H1 (cell line): ENCODE measurements at regions not wholly inside any gene's neighbourhood (a gene's known extent, or its start where the extent isn't known, plus 50 kb on each side); places are given as distances from the start of the nearest gene placed in this dataset.

Experiments
- CHD1 ChIP-seq: IDR thresholded peaks from 2 replicates; pipeline ENCODE4 v1.6.1; 2012; ENCODE audit warnings: low read depth, low read length, improper control_type of control experiment
- CREB1 ChIP-seq: IDR thresholded peaks from 2 replicates; pipeline ENCODE4 v1.6.1; 2012; ENCODE audit warnings: inconsistent platforms
- POLR2A ChIP-seq, 2 experiments: IDR thresholded peaks; 1 replicate in 1 of 2; 2 replicates in 1 of 2; pipeline ENCODE4 v1.6.1; 2011; ENCODE audit warnings: low read depth in 2 of 2, low read length in 2 of 2, mild to moderate bottlenecking in 2 of 2; ENCODE audit errors: control extremely low read depth in 1 of 2
- POLR2AphosphoS5 ChIP-seq: IDR thresholded peaks from 2 replicates; pipeline ENCODE4 v1.6.1; 2011; ENCODE audit warnings: low read depth, low read length
- RAD21 ChIP-seq, 2 experiments: IDR thresholded peaks in 1 of 2; conservative IDR thresholded peaks in 1 of 2; 2 replicates each; pipeline ENCODE4 v1.6.1; 2011; ENCODE audit warnings: low read depth in 2 of 2, low read length in 2 of 2, improper control_type of control experiment in 1 of 2, inconsistent platforms in 1 of 2, mild to moderate bottlenecking in 1 of 2, moderate library complexity in 1 of 2
- RFX5 ChIP-seq: IDR thresholded peaks from 2 replicates; pipeline ENCODE4 v1.6.1; 2011; ENCODE audit warnings: low read depth, low read length, improper control_type of control experiment, borderline replicate concordance
- SIN3A ChIP-seq, 2 experiments: IDR thresholded peaks in 1 of 2; conservative IDR thresholded peaks in 1 of 2; 2 replicates each; pipeline ENCODE4 v1.6.1; 2011 to 2012; ENCODE audit warnings: low read length in 2 of 2, improper control_type of control experiment in 1 of 2, low read depth in 1 of 2, mild to moderate bottlenecking in 1 of 2
- TF ChIP-seq, protein P1 (sequence below), 3 experiments: IDR thresholded peaks; 1 replicate in 2 of 3; 2 replicates in 1 of 3; pipeline versions ENCODE4 v1.5.1 to v1.6.1; 2011; ENCODE audit warnings: low read length in 3 of 3, mild to moderate bottlenecking in 3 of 3, inconsistent platforms in 2 of 3, low read depth in 1 of 3, moderate library complexity in 1 of 3; ENCODE audit not compliant: insufficient read depth in 1 of 3; ENCODE audit errors: control extremely low read depth in 1 of 3
- TF ChIP-seq, protein P2 (sequence below): IDR thresholded peaks from 2 replicates; pipeline ENCODE4 v1.6.1; 2012; ENCODE audit warnings: inconsistent platforms

DNA sequence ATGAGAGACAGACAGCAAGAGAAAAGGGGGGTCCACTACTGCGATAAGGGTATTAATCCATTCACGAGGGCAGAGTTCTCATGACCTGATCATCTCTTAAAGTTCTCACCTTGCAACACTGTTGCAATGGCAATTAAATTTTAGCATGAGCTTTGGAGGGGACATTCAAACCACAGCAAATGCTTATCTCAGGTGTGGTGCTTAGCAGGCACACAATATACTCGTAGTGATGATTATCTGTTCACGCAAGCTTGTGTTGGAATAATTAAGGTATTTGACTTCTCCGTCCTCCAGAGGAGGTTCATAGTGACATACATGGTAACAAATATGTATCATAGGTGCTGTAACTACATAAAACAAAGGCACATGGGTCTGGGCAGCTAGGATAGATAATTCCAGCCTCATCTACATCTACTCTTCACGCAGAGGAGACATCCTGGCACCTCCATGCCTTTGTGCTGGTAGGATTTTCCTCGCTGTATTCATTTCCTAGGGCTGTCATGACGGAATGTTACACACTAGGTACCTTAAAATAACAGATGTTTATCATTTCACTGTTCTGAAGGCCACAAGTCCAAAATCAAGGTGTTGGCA is 221.2 kb downstream of the RBM19 start:
- TF ChIP-seq, protein P1, sequence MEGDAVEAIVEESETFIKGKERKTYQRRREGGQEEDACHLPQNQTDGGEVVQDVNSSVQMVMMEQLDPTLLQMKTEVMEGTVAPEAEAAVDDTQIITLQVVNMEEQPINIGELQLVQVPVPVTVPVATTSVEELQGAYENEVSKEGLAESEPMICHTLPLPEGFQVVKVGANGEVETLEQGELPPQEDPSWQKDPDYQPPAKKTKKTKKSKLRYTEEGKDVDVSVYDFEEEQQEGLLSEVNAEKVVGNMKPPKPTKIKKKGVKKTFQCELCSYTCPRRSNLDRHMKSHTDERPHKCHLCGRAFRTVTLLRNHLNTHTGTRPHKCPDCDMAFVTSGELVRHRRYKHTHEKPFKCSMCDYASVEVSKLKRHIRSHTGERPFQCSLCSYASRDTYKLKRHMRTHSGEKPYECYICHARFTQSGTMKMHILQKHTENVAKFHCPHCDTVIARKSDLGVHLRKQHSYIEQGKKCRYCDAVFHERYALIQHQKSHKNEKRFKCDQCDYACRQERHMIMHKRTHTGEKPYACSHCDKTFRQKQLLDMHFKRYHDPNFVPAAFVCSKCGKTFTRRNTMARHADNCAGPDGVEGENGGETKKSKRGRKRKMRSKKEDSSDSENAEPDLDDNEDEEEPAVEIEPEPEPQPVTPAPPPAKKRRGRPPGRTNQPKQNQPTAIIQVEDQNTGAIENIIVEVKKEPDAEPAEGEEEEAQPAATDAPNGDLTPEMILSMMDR (IDR thresholded peaks at IDR 0.05; ENCODE audit: control extremely low read depth in 1 of 3, insufficient read depth in 1 of 3, low read depth in 1 of 3, low read length in 3 of 3), result no peak
- no peak for TF ChIP-seq POLR2A (IDR thresholded peaks at IDR 0.05; ENCODE audit: control extremely low read depth in 1 of 2, low read depth in 2 of 2, low read length in 2 of 2)
- TF ChIP-seq CHD1, result no peak
- no peak for TF ChIP-seq RFX5
- TF ChIP-seq SIN3A (conservative IDR thresholded peaks at IDR 0.05 in 1 of 2, IDR thresholded peaks at IDR 0.05 in 1 of 2; ENCODE audit: low read depth in 1 of 2, low read length in 2 of 2), result no peak
- TF ChIP-seq CREB1, result no peak
- TF ChIP-seq RAD21 (IDR thresholded peaks at IDR 0.05 in 1 of 2, conservative IDR thresholded peaks at IDR 0.05 in 1 of 2; ENCODE audit: low read depth in 2 of 2, low read length in 2 of 2), result no peak
- TF ChIP-seq, protein P2, sequence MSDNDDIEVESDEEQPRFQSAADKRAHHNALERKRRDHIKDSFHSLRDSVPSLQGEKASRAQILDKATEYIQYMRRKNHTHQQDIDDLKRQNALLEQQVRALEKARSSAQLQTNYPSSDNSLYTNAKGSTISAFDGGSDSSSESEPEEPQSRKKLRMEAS, result no peak
- no peak for TF ChIP-seq POLR2AphosphoS5
